ENCODE measurements at regions not wholly inside any gene's neighbourhood (a gene's known extent, or its start where the extent isn't known, plus 50 kb on each side); places are given as distances from the start of the nearest gene placed in this dataset.

DNA sequence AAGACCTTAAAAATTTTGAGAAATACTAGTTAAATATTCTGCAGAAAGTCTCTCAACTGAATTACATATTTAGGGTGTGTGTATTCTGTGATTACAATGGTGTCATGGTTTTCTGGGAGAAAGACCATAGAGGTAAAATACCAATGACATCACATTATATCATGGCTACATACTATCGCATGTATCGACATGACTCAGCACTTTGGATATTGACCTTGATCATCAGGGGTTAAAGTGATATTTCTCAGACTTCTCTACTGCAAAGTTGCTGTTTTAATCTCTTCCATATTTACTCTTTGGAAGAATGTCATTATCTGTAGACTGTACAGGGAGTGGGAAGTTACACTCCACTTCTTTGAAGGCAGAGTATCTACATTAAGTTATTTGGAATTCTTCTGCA, 1046.6 kb downstream of the FAM181B start:
- peaks cover 22% of the 10 kb centered on the region for H3K9me3 ChIP-seq (ENCODE audit: control insufficient read depth, low read length)
- no peak overlapping the region for H3K9ac ChIP-seq (ENCODE audit: low read length)
- WGBS = 100% methylated on average over 1 of the region's 2 CpGs
- no peak overlapping the region for H3K4ac ChIP-seq (ENCODE audit: low read depth in 1 of 2, low read length in 2 of 2)
- H3K27me3 ChIP-seq (ENCODE audit: control insufficient read depth in 1 of 2, insufficient read depth in 1 of 2, low read length in 2 of 2) = no peaks in the 10 kb centered on the region
- no peak overlapping the region for H3K4me3 ChIP-seq (ENCODE audit: insufficient read depth in 1 of 2, low read depth in 1 of 2, low read length in 2 of 2)
- H3K79me1 ChIP-seq (replicated peaks; ENCODE audit: low read length, poor library complexity, severe bottlenecking) = no peaks in the 10 kb centered on the region
- H2BK5ac ChIP-seq (ENCODE audit: low read depth, low read length, poor library complexity, severe bottlenecking) = no peak overlapping the region
- no peak overlapping the region for H3K18ac ChIP-seq (ENCODE audit: low read depth in 1 of 2, low read length in 2 of 2)
- no peak overlapping the region for H4K8ac ChIP-seq (ENCODE audit: low read length)
- H3K36me3 ChIP-seq (ENCODE audit: control insufficient read depth in 1 of 2, insufficient read depth in 2 of 2, low read depth in 1 of 2, low read length in 2 of 2) = no peaks in the 10 kb centered on the region
- no peak overlapping the region for H2BK15ac ChIP-seq (ENCODE audit: low read depth, poor library complexity, severe bottlenecking)
- H2BK12ac ChIP-seq (ENCODE audit: low read length in 2 of 2) = no peak overlapping the region
- H3K14ac ChIP-seq (ENCODE audit: low read length in 2 of 2) = no peak overlapping the region
- no peak overlapping the region for H3K23ac ChIP-seq (ENCODE audit: low read length in 2 of 2)
- no peak overlapping the region for H3K27ac ChIP-seq (ENCODE audit: low read length, poor library complexity, severe bottlenecking)
- H4K91ac ChIP-seq (ENCODE audit: low read length) = no peak overlapping the region
- no peak overlapping the region for H2AK5ac ChIP-seq (ENCODE audit: low read length, severe bottlenecking)
- no peak for DNase-seq
- H3K4me1 ChIP-seq (ENCODE audit: control insufficient read depth, insufficient read depth, low read depth, low read length) = no peaks in the 10 kb centered on the region
- H2BK120ac ChIP-seq (ENCODE audit: low read depth, low read length) = no peak overlapping the region
- no peak overlapping the region for H3K4me2 ChIP-seq (ENCODE audit: low read length, poor library complexity, severe bottlenecking)
- no peak overlapping the region for H2AFZ ChIP-seq (ENCODE audit: low read depth, low read length)

DNA sequence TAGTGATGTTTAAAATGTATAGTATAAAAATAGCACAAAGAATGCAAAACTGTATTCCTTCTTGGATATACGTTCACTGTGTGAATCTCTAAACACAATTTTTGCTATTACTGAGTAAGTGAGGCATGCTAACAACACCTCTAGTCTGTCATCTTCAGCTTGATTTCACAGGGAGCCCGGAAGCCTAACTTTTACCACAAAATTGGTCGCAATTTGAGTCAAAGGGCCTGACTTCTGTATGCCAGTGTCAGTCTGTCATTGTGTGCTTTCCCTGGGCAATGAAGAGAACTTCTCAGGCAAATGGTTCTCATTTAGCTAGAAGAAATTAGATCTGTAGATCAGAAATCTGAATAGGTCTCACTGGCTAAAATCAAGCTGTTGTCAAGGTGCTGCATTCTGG, 1059.5 kb downstream of the FAM181B start:
- Histone ChIP-seq H3K14ac (ENCODE audit: low read length in 2 of 2) (no peak overlapping the region), H3K27me3 (ENCODE audit: control insufficient read depth in 1 of 2, insufficient read depth in 1 of 2, low read length in 2 of 2) (no peaks in the 10 kb centered on the region), H2BK5ac (ENCODE audit: low read depth, low read length, poor library complexity, severe bottlenecking) (no peak overlapping the region), H3K36me3 (ENCODE audit: control insufficient read depth in 1 of 2, insufficient read depth in 2 of 2, low read depth in 1 of 2, low read length in 2 of 2) (no peaks in the 10 kb centered on the region), H3K79me1 (replicated peaks; ENCODE audit: low read length, poor library complexity, severe bottlenecking) (no peaks in the 10 kb centered on the region), H3K27ac (ENCODE audit: low read length, poor library complexity, severe bottlenecking) (no peak overlapping the region), H2AK5ac (ENCODE audit: low read length, severe bottlenecking) (no peak overlapping the region), H3K4me3 (ENCODE audit: insufficient read depth in 1 of 2, low read depth in 1 of 2, low read length in 2 of 2) (no peak overlapping the region), H2BK12ac (ENCODE audit: low read length in 2 of 2) (no peak overlapping the region), H3K23ac (ENCODE audit: low read length in 2 of 2) (no peak overlapping the region), H2BK120ac (ENCODE audit: low read depth, low read length) (no peak overlapping the region), H3K4me2 (ENCODE audit: low read length, poor library complexity, severe bottlenecking) (no peak overlapping the region), H4K8ac (ENCODE audit: low read length) (no peak overlapping the region), H2BK15ac (ENCODE audit: low read depth, poor library complexity, severe bottlenecking) (no peak overlapping the region), H3K9ac (ENCODE audit: low read length) (no peak overlapping the region), H3K18ac (ENCODE audit: low read depth in 1 of 2, low read length in 2 of 2) (no peak overlapping the region), H2AFZ (ENCODE audit: low read depth, low read length) (no peak overlapping the region), H3K4me1 (ENCODE audit: control insufficient read depth, insufficient read depth, low read depth, low read length) (no peaks in the 10 kb centered on the region), H4K91ac (ENCODE audit: low read length) (no peak overlapping the region), H3K4ac (ENCODE audit: low read depth in 1 of 2, low read length in 2 of 2) (no peak overlapping the region), H3K9me3 (ENCODE audit: control insufficient read depth, low read length) (peaks cover 27% of the 10 kb centered on the region)
- no peak for DNase-seq
- 51% methylated on average over 3 of the region's 3 CpGs for WGBS

DNA sequence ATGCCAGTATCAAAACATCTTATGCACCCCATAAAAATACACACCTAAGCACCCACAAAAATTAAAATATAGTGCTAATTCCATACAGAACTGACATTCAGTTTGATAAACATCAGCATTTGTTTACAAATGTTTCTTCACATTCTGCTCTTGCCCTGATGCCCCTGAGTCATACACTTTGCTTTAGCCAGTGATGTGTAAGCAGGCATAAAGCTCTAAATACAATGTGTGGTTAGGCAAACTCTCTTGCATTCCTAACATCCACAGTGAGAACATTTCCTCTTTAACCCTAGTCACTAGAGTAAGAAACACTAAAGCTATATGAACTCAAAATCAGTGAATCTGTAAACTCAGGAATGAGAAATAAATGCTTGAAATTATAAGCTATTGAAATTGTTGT, 1060.7 kb downstream of the FAM181B start:
- Histone ChIP-seq H4K8ac (ENCODE audit: low read length) (no peak overlapping the region), H3K14ac (ENCODE audit: low read length in 2 of 2) (no peak overlapping the region), H3K4me1 (ENCODE audit: control insufficient read depth, insufficient read depth, low read depth, low read length) (no peaks in the 10 kb centered on the region), H2AK5ac (ENCODE audit: low read length, severe bottlenecking) (no peak overlapping the region), H3K18ac (ENCODE audit: low read depth in 1 of 2, low read length in 2 of 2) (no peak overlapping the region), H3K36me3 (ENCODE audit: control insufficient read depth in 1 of 2, insufficient read depth in 2 of 2, low read depth in 1 of 2, low read length in 2 of 2) (no peaks in the 10 kb centered on the region), H2BK5ac (ENCODE audit: low read depth, low read length, poor library complexity, severe bottlenecking) (no peak overlapping the region), H3K23ac (ENCODE audit: low read length in 2 of 2) (no peak overlapping the region), H2BK15ac (ENCODE audit: low read depth, poor library complexity, severe bottlenecking) (no peak overlapping the region), H3K27me3 (ENCODE audit: control insufficient read depth in 1 of 2, insufficient read depth in 1 of 2, low read length in 2 of 2) (no peaks in the 10 kb centered on the region), H2AFZ (ENCODE audit: low read depth, low read length) (no peak overlapping the region), H4K91ac (ENCODE audit: low read length) (no peak overlapping the region), H2BK120ac (ENCODE audit: low read depth, low read length) (no peak overlapping the region), H3K4me3 (ENCODE audit: insufficient read depth in 1 of 2, low read depth in 1 of 2, low read length in 2 of 2) (no peak overlapping the region), H3K9me3 (ENCODE audit: control insufficient read depth, low read length) (peaks cover 18% of the 10 kb centered on the region), H3K9ac (ENCODE audit: low read length) (no peak overlapping the region), H3K4me2 (ENCODE audit: low read length, poor library complexity, severe bottlenecking) (no peak overlapping the region), H3K79me1 (replicated peaks; ENCODE audit: low read length, poor library complexity, severe bottlenecking) (no peaks in the 10 kb centered on the region), H3K27ac (ENCODE audit: low read length, poor library complexity, severe bottlenecking) (no peak overlapping the region), H3K4ac (ENCODE audit: low read depth in 1 of 2, low read length in 2 of 2) (no peak overlapping the region), H2BK12ac (ENCODE audit: low read length in 2 of 2) (no peak overlapping the region)
- peak; percentile 39 for DNase-seq

DNA sequence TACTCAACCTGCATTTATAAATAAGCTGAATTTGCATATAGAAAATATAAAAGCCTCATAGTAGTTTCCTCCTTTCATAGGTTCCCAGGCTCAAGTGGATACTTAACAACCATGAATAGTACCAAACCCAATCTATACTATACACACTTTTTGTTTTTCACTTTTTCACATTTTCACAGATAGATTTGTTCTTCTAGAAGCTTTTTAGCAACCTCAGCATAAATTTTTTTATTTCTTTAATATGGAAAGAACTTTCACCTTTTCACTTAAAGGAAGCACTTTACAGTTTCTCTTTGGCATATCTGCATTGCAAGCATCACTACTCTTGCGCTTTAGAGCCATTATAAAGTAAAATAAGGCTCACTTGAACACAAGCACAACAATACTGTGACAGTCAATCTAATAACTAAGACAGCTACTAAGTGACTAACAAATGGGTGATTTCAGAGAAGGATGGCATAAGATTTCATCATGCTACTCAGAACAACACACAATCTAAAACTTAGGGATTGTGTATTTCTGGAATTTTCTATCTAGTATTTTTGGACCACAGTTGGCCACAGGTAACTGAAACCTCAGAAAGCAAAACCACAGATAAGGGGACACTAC, 1063.6 kb downstream of the FAM181B start:
- Histone ChIP-seq H2AK5ac (ENCODE audit: low read length, severe bottlenecking) (no peak overlapping the region), H3K4me2 (ENCODE audit: low read length, poor library complexity, severe bottlenecking) (no peak overlapping the region), H4K91ac (ENCODE audit: low read length) (no peak overlapping the region), H2BK12ac (ENCODE audit: low read length in 2 of 2) (no peak overlapping the region), H2BK5ac (ENCODE audit: low read depth, low read length, poor library complexity, severe bottlenecking) (no peak overlapping the region), H3K18ac (ENCODE audit: low read depth in 1 of 2, low read length in 2 of 2) (no peak overlapping the region), H3K79me1 (replicated peaks; ENCODE audit: low read length, poor library complexity, severe bottlenecking) (no peaks in the 10 kb centered on the region), H3K9ac (ENCODE audit: low read length) (no peak overlapping the region), H3K27me3 (ENCODE audit: control insufficient read depth in 1 of 2, insufficient read depth in 1 of 2, low read length in 2 of 2) (no peaks in the 10 kb centered on the region), H2BK120ac (ENCODE audit: low read depth, low read length) (no peak overlapping the region), H2BK15ac (ENCODE audit: low read depth, poor library complexity, severe bottlenecking) (no peak overlapping the region), H3K27ac (ENCODE audit: low read length, poor library complexity, severe bottlenecking) (no peak overlapping the region), H3K23ac (ENCODE audit: low read length in 2 of 2) (no peak overlapping the region), H3K9me3 (ENCODE audit: control insufficient read depth, low read length) (peaks cover 5% of the 10 kb centered on the region), H3K36me3 (ENCODE audit: control insufficient read depth in 1 of 2, insufficient read depth in 2 of 2, low read depth in 1 of 2, low read length in 2 of 2) (no peaks in the 10 kb centered on the region), H2AFZ (ENCODE audit: low read depth, low read length) (no peak overlapping the region), H3K4me3 (ENCODE audit: insufficient read depth in 1 of 2, low read depth in 1 of 2, low read length in 2 of 2) (no peak overlapping the region), H3K4ac (ENCODE audit: low read depth in 1 of 2, low read length in 2 of 2) (no peak overlapping the region), H3K4me1 (ENCODE audit: control insufficient read depth, insufficient read depth, low read depth, low read length) (no peaks in the 10 kb centered on the region), H4K8ac (ENCODE audit: low read length) (no peak overlapping the region), H3K14ac (ENCODE audit: low read length in 2 of 2) (no peak overlapping the region)
- 38% methylated on average over 1 of the region's 1 CpG for WGBS
- DNase-seq = no peak
